ENCODE measurements at regions not wholly inside any gene's neighbourhood (a gene's known extent, or its start where the extent isn't known, plus 50 kb on each side); places are given as distances from the start of the nearest gene placed in this dataset.

DNA sequence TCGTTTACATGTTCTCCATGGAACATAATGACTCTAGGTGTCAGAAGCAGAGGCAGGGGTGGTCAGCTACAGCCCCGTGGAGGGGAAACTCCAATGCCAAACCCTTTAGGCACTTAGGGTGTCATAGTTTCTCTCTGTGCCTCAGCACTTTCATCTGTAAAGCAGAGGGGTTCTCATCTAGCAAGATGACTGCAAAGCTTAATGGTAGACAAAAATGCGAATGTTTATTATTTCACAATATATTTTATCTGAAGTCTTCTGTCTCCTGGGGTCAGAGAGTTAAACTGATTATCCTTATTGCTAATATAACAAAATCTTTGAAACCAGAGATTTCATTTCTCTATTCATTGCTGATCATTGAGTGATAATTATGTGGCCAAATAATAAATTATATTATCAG lies 522.5 kb downstream of the TSN start:
- ATAC-seq (no peak), DNase-seq (no peak)
- POLR2A ChIA-PET: no interaction called here
- Mint-ChIP-seq H3K9me3 (peaks cover 0 to 29% (median 2%) of the 10 kb centered on the region in 9 donors), H3K36me3 (no peaks in the 10 kb centered on the region), H3K27ac (no peak overlapping the region), H3K27me3 (peaks cover 0 to 3% (median 0%) of the 10 kb centered on the region in 5 donors), H3K4me1 (no peaks in the 10 kb centered on the region), H3K4me3 (no peak overlapping the region)

DNA sequence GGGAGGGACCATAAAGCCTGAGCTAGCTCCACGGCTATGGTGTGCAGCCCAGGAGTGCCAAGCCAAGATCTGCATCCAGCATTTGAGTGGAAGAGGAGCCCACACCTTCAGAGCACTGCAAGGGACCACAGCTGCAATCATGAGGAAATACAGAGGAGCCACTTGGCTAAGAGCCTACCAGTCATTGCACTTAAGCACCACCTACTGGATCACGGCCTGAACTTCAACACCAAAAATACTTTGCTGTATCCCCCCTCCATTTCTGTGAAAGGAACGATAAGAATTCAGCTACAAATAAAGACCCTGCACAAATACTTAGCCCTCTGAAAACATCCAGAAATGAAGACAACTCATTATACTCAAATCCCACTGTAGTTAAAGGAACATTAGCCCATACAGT lies 545.3 kb downstream of the TSN start:
- ATAC-seq (no peak), DNase-seq (no peak)
- Mint-ChIP-seq H3K4me3 (no peak overlapping the region), H3K36me3 (peaks cover 0 to 6% (median 0%) of the 10 kb centered on the region in 3 donors), H3K9me3 (peaks cover 0 to 38% (median 20%) of the 10 kb centered on the region in 9 donors), H3K4me1 (no peaks in the 10 kb centered on the region), H3K27ac (no peak overlapping the region), H3K27me3 (peaks cover 0 to 18% (median 2%) of the 10 kb centered on the region in 5 donors)
- POLR2A ChIA-PET: no interaction called here

DNA sequence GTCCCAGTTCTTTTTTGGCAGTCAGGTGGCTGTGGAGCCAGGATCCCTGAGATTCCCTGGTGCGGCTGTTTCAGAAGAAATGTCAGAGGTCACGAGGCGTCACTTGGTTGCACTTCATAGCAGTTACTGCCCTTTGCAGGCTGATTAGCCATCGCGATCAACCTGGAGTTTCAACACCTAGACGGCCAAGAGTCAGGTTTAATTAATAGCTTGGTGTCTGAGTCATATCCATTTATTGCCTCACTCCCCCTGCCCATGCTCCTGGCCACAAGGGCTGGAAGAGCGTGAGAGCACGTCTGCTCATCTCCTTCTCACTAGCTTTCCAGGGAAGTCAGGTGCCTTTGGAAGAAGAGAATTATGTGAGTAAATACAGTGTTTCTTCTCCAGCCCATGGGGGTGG lies 552.3 kb downstream of the TSN start:
- Mint-ChIP-seq H3K4me1 (no peaks in the 10 kb centered on the region), H3K27ac (no peak overlapping the region), H3K4me3 (no peak overlapping the region), H3K27me3 (peaks cover 0 to 2% (median 0%) of the 10 kb centered on the region in 5 donors), H3K36me3 (no peaks in the 10 kb centered on the region), H3K9me3 (peaks cover 0 to 16% (median 9%) of the 10 kb centered on the region in 9 donors)
- ATAC-seq (no peak), DNase-seq (no peak)
- POLR2A ChIA-PET: no interaction called here

DNA sequence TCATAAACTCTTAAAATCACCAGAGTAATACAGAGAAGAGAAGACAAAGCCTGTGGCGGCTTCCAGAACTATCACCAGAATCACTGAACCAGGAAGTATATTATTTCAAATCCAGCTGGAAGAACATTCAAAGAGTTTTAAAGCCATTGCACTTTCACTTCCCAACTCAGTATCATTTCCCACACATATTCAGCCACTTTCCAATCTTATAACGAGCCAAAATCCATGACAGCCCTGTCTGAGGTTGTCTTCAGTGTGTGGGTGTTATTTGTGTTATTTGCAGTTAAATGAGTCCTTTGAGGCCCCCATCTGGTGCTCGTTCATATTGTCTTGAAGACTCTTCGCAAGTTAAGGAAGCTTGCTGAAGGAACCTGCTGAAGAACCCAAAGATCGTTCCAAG lies 559.9 kb downstream of the TSN start:
- no peak overlapping the region for H3K4me3 Mint-ChIP-seq
- POLR2A ChIA-PET: no interaction called here
- no peaks in the 10 kb centered on the region for H3K36me3 Mint-ChIP-seq
- peaks cover 0 to 16% (median 6%) of the 10 kb centered on the region in 9 donors for H3K9me3 Mint-ChIP-seq
- peaks cover 0 to 3% (median 0%) of the 10 kb centered on the region in 5 donors for H3K27me3 Mint-ChIP-seq
- no peak for ATAC-seq
- DNase-seq: no peak
- no peaks in the 10 kb centered on the region for H3K4me1 Mint-ChIP-seq
- no peak overlapping the region for H3K27ac Mint-ChIP-seq

DNA sequence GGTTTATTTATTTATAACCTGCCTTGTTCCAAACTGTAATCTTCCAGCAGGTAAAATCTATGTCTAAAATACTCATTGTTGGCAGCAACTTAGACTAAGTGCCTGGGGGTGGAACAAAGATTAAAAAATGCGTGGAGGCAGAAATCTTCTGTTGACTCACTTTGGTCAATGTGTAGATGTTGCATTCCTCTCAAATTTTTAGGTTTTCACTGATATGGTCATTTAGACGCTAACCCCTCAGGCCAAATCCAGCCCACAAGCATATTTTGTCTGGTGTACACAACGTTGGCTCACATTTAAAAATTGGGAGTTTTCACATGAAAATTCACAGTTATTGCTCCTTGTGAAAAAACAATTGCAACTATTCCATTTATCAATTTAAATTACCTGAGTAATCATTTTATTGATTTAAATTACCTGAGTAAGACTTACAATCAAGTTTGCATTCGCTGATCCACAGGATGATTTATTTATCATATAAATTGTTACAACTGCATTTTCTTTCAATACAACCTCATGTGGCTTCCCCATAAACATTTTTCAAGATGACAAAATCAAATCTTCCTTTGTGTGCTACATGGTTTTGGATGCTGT lies 564.2 kb downstream of the TSN start:
- POLR2A ChIA-PET: no interaction called here
- Mint-ChIP-seq H3K36me3 (no peaks in the 10 kb centered on the region), H3K27ac (no peak overlapping the region), H3K9me3 (peaks cover 0 to 16% (median 5%) of the 10 kb centered on the region in 9 donors), H3K4me1 (no peaks in the 10 kb centered on the region), H3K27me3 (peaks cover 0 to 3% (median 0%) of the 10 kb centered on the region in 5 donors), H3K4me3 (no peak overlapping the region)
- DNase-seq (no peak), ATAC-seq (no peak)

DNA sequence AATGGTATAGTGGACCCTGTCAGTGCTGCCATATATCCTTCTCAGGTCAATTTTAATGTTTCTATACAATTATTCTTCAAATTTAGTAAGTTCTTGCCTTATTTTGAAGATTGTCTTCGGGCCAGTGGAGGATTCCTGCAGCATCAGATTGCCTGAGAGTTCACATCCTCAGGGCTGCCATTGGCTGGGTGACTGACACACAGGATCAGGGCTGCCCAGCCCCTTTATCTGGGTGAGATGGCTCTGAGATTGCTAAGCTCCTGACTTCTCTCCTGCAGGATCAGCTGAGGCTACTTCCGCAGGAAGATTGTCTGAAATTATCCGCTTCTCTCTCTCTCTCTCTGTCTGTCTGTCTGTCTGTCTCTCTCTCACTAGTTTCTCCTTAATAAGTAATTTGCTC lies 567.4 kb downstream of the TSN start:
- H3K27ac Mint-ChIP-seq: no peak overlapping the region
- H3K4me1 Mint-ChIP-seq: no peaks in the 10 kb centered on the region
- POLR2A ChIA-PET: no interaction called here
- H3K4me3 Mint-ChIP-seq: no peak overlapping the region
- no peak for DNase-seq
- ATAC-seq: no peak
- no peaks in the 10 kb centered on the region for H3K36me3 Mint-ChIP-seq
- peaks cover 0 to 12% (median 3%) of the 10 kb centered on the region in 9 donors for H3K9me3 Mint-ChIP-seq
- peaks cover 0 to 3% (median 0%) of the 10 kb centered on the region in 5 donors for H3K27me3 Mint-ChIP-seq

DNA sequence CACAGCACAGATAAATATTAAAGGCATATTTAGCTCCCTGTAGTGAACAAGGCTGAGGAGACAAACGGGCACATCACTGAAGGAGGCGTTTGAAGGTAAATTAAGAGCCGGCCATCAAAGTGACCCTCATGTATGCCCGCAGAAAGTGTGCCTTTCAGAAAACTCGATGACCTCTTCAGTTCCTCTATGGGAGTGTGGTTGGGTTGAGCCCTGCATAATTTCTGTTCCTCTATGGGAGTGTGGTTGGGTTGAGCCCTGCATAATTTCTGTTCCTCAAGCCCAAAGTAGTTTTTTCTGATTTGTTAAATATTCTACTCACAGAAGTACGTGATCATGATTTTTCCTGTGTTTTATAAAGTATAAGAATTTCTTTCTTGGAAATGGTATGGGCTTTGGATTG lies 568.5 kb downstream of the TSN start:
- ATAC-seq: no peak
- no peaks in the 10 kb centered on the region for H3K36me3 Mint-ChIP-seq
- peaks cover 0 to 4% (median 0%) of the 10 kb centered on the region in 5 donors for H3K27me3 Mint-ChIP-seq
- POLR2A ChIA-PET: no interaction called here
- peaks cover 0 to 12% (median 3%) of the 10 kb centered on the region in 9 donors for H3K9me3 Mint-ChIP-seq
- no peak overlapping the region for H3K4me3 Mint-ChIP-seq
- H3K4me1 Mint-ChIP-seq: no peaks in the 10 kb centered on the region
- no peak for DNase-seq
- no peak overlapping the region for H3K27ac Mint-ChIP-seq

DNA sequence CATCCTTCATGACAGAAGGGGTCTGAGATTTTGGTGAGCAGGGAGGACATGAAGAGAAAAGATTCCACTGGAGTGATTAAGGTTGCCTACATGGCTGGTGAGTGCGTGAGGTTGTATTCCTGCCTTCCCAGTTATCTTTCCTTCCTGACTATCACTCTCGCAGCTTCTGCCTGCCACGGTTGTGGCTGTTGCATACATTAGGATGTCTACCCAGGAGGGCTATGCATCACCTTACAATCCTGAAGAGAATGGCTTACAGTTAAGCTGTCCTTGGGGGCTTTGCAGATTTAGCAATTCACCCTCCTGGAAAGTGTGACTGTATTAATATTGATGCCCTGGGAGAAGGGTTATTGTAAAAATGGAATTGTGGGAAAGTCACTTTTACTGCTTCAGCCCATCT lies 571.0 kb downstream of the TSN start:
- no peak overlapping the region for H3K4me3 Mint-ChIP-seq
- H3K36me3 Mint-ChIP-seq: no peaks in the 10 kb centered on the region
- DNase-seq (no peak), ATAC-seq (no peak)
- no peaks in the 10 kb centered on the region for H3K4me1 Mint-ChIP-seq
- POLR2A ChIA-PET: no interaction called here
- H3K27ac Mint-ChIP-seq: no peak overlapping the region
- peaks cover 0 to 4% (median 0%) of the 10 kb centered on the region in 5 donors for H3K27me3 Mint-ChIP-seq
- H3K9me3 Mint-ChIP-seq: peaks cover 0 to 4% (median 0%) of the 10 kb centered on the region in 9 donors

DNA sequence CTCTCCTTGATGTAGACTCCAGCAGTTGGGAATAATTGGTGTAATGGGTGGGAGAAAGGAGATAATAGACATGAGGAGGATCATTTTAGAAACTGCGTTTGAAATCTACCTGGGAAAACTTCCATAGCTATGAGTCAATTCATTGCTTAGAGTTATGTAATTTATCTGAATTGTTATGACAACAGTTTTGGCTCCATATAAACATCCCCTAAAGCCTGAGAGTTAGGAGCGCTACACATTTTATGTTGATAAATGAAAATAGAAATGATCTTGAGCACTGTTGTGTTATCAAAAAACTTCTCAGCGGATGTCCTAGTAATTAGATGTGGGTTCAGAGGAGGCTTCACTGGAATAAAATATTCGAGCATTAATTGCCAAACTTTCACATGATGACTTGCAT lies 573.4 kb downstream of the TSN start:
- POLR2A ChIA-PET: no interaction called here
- Mint-ChIP-seq H3K27ac (no peak overlapping the region), H3K36me3 (no peaks in the 10 kb centered on the region), H3K4me3 (no peak overlapping the region), H3K4me1 (no peaks in the 10 kb centered on the region), H3K27me3 (peaks cover 0 to 6% (median 1%) of the 10 kb centered on the region in 5 donors), H3K9me3 (peaks cover 0 to 7% (median 0%) of the 10 kb centered on the region in 9 donors)
- ATAC-seq: no peak
- DNase-seq: no peak

DNA sequence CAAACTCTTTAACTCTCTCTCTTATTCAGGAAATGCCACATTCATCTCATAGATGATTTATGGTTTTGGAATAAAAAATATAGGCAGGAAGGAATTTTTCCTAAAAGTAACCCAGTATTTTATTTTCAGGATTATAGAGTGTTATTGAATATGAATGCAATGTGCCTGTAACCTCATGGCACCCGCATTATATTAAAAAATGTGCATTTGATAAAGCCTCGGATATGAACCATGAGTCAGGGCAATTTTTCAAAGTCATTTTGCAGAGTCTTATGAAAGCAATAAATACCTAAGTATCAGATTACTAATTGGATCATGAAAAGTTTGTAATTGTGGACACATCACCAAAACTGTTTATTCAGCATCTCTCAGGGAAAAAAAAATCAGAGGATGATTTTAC lies 573.8 kb downstream of the TSN start:
- no peak overlapping the region for H3K4me3 Mint-ChIP-seq
- ATAC-seq (no peak), DNase-seq (no peak)
- POLR2A ChIA-PET: no interaction called here
- peaks cover 0 to 7% (median 2%) of the 10 kb centered on the region in 5 donors for H3K27me3 Mint-ChIP-seq
- no peaks in the 10 kb centered on the region for H3K36me3 Mint-ChIP-seq
- H3K27ac Mint-ChIP-seq: no peak overlapping the region
- no peaks in the 10 kb centered on the region for H3K4me1 Mint-ChIP-seq
- peaks cover 0 to 7% (median 0%) of the 10 kb centered on the region in 9 donors for H3K9me3 Mint-ChIP-seq

DNA sequence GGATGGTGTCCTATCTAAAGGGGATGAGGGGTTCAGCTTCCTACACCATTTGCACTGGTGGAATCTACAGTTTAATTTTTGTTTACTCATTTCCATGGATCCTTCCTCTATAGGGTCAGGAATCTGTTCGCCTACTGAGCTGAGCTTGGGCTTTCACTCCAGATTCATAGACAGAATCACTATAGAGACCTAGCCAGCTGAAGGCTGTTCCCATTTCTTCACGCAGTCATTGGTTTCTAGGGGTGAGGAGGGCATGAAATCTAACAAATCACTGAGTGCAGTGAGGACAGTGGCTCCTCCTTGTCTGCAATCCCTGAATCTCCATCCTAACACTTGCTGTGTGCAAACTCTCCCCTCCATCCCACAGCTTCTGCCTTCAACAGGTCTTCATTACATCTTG lies 578.5 kb downstream of the TSN start:
- Mint-ChIP-seq H3K9me3 (peaks cover 0 to 8% (median 0%) of the 10 kb centered on the region in 9 donors), H3K4me1 (no peaks in the 10 kb centered on the region), H3K36me3 (no peaks in the 10 kb centered on the region), H3K27me3 (peaks cover 0 to 3% (median 2%) of the 10 kb centered on the region in 5 donors), H3K4me3 (no peak overlapping the region), H3K27ac (no peak overlapping the region)
- POLR2A ChIA-PET: no interaction called here
- ATAC-seq (no peak), DNase-seq (no peak)

DNA sequence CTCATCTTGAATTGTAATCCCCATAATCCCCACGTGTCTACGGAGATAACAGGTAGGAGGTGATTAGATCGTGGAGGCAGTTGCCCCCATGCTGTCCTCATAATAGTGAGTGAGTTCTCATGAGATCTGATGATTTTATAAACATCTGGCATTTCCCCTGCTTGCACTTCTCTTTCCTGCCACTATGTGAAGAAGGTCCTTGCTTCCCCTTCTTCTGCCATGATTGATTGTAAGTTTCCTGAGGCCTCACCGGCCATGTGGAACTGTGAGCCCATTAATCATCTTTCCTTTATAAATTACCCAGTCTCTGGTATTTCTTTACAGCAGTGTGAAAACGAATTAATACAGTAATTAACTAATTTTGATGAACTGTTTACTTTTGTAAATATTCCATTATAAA lies 582.5 kb downstream of the TSN start:
- DNase-seq (no peak), ATAC-seq (no peak)
- Mint-ChIP-seq H3K27me3 (peaks cover 0 to 3% (median 2%) of the 10 kb centered on the region in 5 donors), H3K9me3 (peaks cover 0 to 8% (median 0%) of the 10 kb centered on the region in 9 donors), H3K36me3 (no peaks in the 10 kb centered on the region), H3K4me1 (no peaks in the 10 kb centered on the region), H3K27ac (no peak overlapping the region), H3K4me3 (no peak overlapping the region)
- POLR2A ChIA-PET: no interaction called here

DNA sequence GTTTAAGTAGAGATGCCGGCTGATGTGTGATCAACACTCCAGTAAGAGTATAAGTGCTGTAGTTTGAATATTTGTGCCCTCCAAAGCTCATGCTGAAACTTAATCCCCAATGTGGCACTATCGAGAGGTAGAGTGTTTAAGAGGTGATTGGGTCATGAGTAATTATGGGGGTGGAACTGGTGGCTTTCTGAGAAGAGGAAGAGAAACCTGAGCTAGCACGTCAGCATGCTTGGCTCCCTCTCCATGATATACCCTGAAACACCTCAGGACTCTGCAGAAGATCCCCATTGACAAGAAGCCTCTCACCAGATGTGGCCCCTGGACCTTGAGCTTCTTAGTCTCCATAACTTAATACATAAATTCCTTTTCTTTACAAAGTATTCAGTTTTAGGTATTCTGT lies 584.8 kb downstream of the TSN start:
- Mint-ChIP-seq H3K27me3 (no peaks in the 10 kb centered on the region), H3K4me3 (no peak overlapping the region), H3K9me3 (peaks cover 0 to 8% (median 2%) of the 10 kb centered on the region in 9 donors), H3K4me1 (no peaks in the 10 kb centered on the region), H3K27ac (no peak overlapping the region), H3K36me3 (no peaks in the 10 kb centered on the region)
- POLR2A ChIA-PET: no interaction called here
- ATAC-seq: no peak
- DNase-seq: no peak

DNA sequence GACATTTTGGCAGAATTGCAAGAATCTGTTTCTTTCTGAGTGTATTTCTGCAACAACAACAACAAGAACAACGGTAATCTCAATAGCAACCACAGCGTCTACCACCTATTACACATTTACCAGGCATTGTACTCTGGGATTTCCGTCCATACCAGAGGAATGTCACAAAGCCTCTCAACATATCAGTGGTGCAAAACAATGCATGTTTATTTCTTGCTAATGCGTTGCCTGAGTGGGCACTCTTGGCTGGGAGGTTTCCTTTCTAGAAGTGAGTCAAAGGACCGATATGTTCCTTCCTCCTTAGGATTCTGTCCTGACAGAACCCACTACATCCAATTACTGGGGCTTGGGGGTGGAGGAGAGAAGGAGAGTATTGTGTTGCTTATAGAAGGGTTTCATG lies 585.6 kb downstream of the TSN start:
- Mint-ChIP-seq H3K36me3 (no peaks in the 10 kb centered on the region), H3K27ac (no peak overlapping the region), H3K27me3 (no peaks in the 10 kb centered on the region), H3K4me3 (no peak overlapping the region), H3K4me1 (no peaks in the 10 kb centered on the region), H3K9me3 (peaks cover 2 to 12% (median 6%) of the 10 kb centered on the region in 9 donors)
- ATAC-seq (no peak), DNase-seq (no peak)
- POLR2A ChIA-PET: no interaction called here
